Left ventricle myocardium superior (tissue), 1 donor: ENCODE measurements at regions not wholly inside any gene's neighbourhood (a gene's known extent, or its start where the extent isn't known, plus 50 kb on each side); places are given as distances from the start of the nearest gene placed in this dataset.
"Not testable (repeated sequence)": the region's sequence is repeated elsewhere in the genome, so short reads cannot be mapped to it uniquely, and the experiment has no call there.

Source experiments
- ATAC-seq: fragments of 200-7000 bp; cut with Tn5 transposase; one replicate; pipeline ENCODE4 v1.9.1; 2020; ENCODE audit warnings: mild to moderate bottlenecking, moderate library complexity
- DNase-seq: peaks from one replicate; pipeline ENCODE4 v3.0.0-alpha.2; 2020
- intact Hi-C: fragments of 100-400 bp; cut with micrococcal nuclease; formaldehyde crosslinking; loops from one replicate; pipeline ENCODE4 v1.11.0; 2022
- donor health status: DM: no; HTN: yes; CAD: no; lungs with severe emphysema.

GRCh38 chr5:12965804-12966203 lies 978.7 kb downstream of the DNAH5 start:
- intact Hi-C loops, result no loop called here
- DNase-seq (no peak), ATAC-seq (no peak)

DNA sequence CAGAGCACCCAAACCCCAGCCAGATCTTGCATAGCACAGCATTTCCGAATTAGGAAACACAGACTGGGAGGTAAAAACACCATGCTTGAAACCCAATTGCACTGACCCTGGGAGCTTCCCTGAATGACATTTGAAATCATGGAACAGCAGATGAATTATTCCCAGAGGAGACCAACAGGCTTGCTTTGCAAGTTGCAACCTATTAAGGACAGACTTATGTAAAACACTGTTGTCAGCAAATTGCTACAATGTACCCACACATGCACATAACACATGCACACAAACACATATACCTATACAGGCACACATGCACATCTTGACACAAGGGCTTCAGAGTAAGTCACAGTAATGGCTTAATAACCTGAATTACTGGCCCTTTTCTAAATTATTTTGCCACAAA lies 984.8 kb downstream of the DNAH5 start:
- ATAC-seq, result no peak
- intact Hi-C loops, result no loop called here

DNA sequence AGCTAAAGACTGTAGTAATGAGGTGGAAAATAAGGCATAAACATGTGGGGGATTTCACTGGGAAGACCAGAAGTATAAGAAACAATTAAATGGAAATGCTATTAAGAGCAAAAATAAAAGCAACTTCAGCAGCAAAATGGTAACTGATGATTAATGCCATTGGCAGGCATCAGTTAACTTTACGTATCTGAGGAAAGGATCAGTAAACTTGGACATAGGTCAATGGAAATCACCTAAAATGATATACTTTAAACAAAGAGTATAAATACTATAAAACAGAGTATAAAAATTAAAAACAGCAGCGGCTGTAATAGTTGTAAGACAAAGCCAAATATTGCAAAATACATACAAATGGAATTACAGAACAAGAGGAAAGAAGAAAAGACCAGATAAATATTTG lies 992.1 kb downstream of the DNAH5 start:
- ATAC-seq (no peak), DNase-seq (no peak)
- intact Hi-C loops, result no loop called here

More for the DNA sequence above, 984.8 kb downstream of the DNAH5 start:
- no peak for DNase-seq

- intact Hi-C loops, result no loop called here
- ATAC-seq (no peak), DNase-seq (no peak)
These were observed 992.6 kb downstream of the DNAH5 start for GRCh38 chr5:12951846-12952245.

DNA sequence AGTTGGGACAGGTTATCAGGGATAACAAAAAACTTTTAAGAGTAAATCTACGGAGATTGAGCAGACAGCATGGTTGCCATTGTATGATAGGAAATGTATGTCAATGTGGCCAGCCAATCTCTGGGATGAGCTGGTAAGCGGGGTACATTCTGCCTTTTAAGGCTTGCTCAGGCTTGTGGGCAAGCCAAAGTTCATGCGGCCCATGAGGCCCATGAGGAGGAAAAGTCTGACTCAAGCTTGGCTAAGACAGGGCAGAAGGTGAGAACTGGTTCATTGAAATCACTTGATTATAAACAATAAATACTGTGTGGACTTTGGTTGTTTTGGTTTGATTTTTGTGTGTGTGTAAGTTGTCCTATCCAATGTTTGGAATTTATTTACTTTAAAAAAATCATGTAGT lies 997.1 kb downstream of the DNAH5 start:
- intact Hi-C loops, result no loop called here

GRCh38 chr5:12945477-12945876 lies 999.0 kb downstream of the DNAH5 start:
- intact Hi-C loops, ATAC-seq: not testable (repeated sequence)

More for the DNA sequence above, 997.1 kb downstream of the DNAH5 start:
- DNase-seq (no peak), ATAC-seq (no peak)

GRCh38 chr5:12936221-12936620 lies 1008.3 kb downstream of the DNAH5 start:
- DNase-seq (no peak), ATAC-seq (no peak)
- intact Hi-C loops, result no loop called here

More at GRCh38 chr5:12945477-12945876, 999.0 kb downstream of the DNAH5 start:
- DNase-seq, result not testable (repeated sequence)

DNA sequence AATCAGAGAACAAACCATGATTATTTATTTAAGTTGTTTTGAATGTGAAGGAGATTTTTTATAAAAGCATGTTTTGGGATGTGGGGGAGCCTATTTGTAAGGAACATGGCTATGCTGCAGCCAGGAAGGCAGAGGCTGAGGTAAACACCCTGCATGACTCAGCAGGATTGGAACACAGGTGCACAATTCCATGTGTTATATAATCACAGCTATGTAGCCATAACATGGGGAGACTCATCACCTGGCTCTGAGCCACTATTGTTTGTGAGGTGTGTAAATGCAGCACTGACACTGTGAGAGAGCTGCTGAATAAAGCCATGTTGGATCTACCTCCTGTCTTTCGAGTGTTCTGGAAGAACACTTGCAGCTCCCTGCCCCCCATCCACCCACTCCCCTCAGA lies 1009.8 kb downstream of the DNAH5 start:
- no peak for ATAC-seq
- no peak for DNase-seq

DNA sequence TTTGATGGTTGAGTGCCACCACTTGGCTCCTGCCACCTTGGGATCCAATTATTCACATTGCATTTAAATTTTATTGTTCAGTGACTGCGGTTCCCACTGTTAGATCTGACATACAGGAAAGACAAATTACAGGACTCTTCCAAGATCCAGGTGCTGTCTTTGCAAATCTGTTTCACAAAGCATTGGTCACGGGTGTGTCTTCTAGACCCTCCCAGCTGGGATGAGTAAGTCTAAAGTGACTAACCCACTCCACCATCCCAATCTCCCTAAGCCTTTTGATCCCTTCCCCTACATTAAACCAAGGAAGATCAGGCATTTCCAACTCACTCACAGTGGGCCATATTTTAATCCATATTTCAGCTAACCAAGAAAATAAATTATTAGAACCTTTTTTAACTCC lies 1016.3 kb upstream of the CTNND2 start:
- DNase-seq, result no peak
- intact Hi-C loops, result no loop called here
- ATAC-seq, result no peak

More for the DNA sequence above, 1009.8 kb downstream of the DNAH5 start:
- intact Hi-C loops, result no loop called here

GRCh38 chr5:12911156-12911555 lies 1006.9 kb upstream of the CTNND2 start:
- no peak for ATAC-seq
- DNase-seq, result no peak
- intact Hi-C loops, result no loop called here

GRCh38 chr5:12910641-12911040 lies 1006.4 kb upstream of the CTNND2 start:
- no peak for ATAC-seq
- DNase-seq, result no peak
- intact Hi-C loops, result no loop called here

- DNase-seq (no peak), ATAC-seq (no peak)
- intact Hi-C loops, result no loop called here
These were observed 998.4 kb upstream of the CTNND2 start for GRCh38 chr5:12902611-12903010.

DNA sequence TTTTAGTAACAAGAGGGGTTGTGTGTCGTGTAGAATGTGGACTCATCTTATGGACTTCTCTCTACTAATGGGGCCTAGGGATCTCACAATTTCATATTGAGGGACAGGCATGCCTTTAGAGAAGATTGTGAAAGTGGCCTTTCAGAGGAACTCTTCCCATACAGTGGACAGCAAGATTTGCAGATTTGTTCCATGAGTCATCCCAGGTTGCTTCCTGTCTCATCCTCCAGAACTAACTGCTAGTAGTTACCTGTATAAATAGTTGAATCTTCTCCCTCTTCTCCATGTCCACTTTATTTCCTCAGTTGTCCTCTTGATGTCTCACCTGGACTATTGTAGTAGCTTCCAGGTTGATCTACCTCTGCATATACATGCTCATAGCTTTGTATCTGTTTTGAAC lies 997.5 kb upstream of the CTNND2 start:
- ATAC-seq (no peak), DNase-seq (no peak)
- intact Hi-C loops, result no loop called here

DNA sequence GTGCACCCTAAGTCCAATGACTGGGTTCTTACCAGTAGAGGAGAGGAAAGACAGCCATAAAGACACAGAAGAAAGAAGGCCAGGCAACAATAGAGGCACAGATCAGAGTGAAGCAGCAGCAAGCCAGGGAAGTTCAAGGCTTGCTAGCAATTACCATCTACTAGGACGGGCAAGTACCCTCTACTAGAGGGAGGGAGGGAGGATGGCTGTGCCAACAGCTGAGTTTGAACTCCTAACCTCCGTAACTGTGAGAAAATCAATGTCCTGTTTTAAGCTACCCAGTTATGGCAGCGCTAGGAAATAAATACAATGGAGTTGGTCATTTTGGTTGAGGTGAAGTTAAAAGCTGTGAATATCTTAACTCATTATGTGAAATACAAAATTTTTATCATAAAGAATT lies 991.8 kb upstream of the CTNND2 start:
- intact Hi-C loops, result no loop called here
- no peak for ATAC-seq
- no peak for DNase-seq

DNA sequence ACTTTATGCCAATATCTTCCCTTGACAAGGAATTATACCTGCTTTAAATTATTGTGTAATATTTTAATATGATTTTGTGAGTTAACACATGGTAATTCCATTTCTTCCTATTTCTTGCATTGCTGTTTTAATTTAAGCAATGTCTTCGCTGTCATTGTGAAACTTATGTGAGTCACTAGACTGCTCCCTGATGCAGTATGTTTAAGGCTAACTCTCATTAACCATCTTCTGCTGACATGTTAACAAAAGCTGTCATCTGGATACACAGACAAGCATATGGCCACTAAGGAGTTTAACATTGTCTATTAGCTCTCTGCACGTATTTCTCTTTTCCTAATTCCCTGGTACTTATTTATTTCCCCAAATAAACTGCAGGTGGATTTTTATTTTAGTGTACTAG lies 980.8 kb upstream of the CTNND2 start:
- no peak for ATAC-seq
- intact Hi-C loops, result no loop called here
- DNase-seq, result no peak

DNA sequence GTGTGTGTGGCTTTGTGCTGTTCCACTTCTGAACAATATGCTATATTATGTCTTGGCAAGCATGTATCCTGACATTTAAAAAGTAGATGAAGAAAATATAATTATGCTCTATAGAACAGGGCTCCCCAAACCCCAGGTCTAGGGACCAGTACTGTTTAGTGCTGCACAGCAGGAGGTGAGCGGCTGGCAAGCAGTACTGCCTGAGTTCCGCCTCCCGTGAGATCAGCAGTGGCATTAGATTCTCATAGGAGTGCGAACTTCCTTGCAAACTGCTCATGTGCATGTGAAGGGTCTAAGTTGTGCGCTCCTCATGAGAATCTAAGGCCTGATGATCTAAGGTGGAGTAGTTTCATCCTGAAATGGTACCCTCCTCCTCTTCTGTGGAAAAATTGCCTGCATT lies 979.1 kb upstream of the CTNND2 start:
- no peak for ATAC-seq
- DNase-seq, result no peak
- intact Hi-C loops, result no loop called here

DNA sequence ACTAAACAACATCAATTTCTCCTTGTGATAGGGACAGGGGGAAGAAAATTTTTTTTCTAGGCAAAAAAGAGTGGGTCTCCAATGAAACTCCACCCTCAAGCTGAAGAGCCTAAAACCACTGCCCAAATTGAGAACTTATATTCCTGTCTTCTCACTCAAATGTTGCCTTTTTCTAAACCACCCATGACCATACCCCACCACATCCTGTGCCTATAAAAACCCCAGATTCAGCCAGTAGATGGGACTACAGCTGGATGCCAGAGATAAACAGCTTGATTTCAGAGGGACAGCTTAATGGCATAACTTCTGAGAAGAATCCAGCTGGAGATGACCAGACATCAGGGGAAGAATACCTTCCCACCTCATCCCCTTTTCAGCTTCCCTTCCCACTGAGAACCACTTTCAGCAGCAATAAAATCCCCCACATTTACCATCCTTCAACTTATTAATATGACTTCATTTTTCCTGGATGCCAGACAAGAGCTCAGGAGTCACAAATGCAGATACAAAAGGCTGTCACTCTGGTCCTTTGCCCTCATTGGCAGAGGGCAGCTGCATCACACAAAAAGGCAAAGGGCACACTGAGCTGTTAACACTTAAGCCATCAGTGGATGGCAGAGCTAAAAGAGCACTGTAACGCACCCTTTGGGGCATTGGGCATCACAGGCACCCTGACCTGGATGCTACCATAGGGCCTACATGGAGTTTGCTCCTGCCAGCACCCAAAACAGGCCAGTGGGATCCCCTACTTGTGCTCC lies 972.5 kb upstream of the CTNND2 start:
- DNase-seq, result no peak
- intact Hi-C loops, result no loop called here
- ATAC-seq, result no peak

DNA sequence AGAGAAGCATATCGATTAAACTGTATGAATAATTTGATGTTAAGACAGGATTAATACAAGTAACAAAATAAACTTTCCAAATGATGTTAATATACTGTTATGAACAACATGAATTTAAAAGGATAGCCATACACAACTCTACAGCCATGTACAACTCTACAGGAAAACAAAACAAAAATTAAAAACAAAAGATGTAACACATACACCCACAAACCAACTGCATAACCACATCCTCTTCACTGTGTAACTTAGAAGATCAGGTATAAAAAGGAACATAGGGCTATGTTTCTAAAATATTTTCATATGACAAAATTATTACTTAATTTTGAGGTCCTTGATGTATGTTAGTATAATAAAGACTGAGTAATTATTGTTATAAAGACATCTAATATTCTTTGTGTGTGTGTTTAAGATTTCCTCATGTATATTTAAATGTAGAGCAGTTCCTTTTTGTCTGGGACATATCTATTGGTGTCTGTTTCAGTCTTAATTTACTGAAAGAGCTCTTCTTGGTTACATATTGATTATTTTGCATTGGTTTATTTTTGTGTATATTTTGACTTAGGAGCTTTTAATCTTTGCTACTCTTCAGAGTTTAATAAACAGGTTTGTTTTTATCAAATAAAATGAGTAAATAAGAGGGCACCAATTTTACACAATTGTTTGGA lies 966.8 kb upstream of the CTNND2 start:
- intact Hi-C loops, result no loop called here
- DNase-seq (no peak), ATAC-seq (no peak)

DNA sequence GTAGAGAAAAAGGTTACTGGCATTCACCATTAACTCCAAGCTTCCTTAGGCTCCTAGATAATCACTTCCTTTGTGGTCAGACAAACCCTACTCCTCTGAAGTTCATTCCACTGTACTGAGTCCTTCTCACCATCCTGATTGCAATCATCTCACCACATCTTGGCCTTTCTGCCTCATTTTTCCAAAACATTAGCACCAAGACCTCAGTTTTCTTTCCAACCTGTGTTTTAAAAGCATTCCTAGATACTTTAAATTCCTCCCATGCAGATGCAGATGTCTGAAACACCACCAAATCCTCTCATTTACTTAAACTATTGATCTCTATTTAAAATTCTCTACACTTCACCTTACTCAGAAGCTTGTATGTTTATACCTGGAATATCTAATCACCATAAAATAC lies 961.3 kb upstream of the CTNND2 start:
- DNase-seq, result no peak
- ATAC-seq, result no peak
- intact Hi-C loops, result no loop called here

DNA sequence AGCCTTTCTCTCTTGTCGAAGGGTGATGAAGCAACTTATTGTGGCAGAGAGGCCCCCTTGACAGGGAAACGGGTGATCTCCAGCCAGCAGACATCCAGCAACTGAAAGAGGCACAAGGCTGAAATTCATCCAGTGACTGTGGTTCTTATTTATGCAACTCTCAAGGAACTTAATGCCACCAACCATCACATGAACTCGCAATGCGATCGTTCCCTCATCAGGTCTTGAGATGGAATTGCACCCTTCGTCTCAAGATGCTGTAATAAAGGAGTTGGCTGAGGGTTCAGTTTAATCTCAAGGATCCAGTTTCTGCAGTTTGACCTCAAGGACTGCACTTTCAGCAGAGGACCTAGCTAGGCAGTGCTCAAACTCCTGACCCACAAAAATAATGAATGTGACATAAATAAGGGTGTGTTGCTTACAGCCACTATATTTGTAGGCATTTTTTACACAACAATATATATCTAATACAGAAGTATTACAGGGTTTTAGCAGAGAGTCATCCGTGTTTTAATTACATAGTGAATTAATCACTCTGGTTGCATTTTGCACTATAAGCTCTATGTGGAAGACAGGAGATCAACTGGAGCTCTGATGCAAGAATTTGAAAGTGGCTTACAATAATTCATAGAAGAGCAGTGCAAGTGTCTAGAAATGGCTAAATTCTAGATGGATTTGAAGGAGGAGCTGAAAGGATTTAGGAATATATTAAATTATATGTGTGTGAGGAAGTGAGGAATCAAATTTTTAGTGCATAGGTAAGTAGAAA lies 957.8 kb upstream of the CTNND2 start:
- ATAC-seq, result no peak
- intact Hi-C loops, result no loop called here
- DNase-seq, result no peak
